GM12878 (cell line): ENCODE measurements at regions not wholly inside any gene's neighbourhood (a gene's known extent, or its start where the extent isn't known, plus 50 kb on each side); places are given as distances from the start of the nearest gene placed in this dataset.

Source experiments
- ATAC-seq: fragments of 200-7000 bp; cut with Tn5 transposase; 3 replicates; pipeline ENCODE4 v1.9.1; 2020; ENCODE audit warnings: mild to moderate bottlenecking, moderate library complexity
- BruUV-seq: library from RNA; stranded (reverse); fragments of 400-500 nt; replicated peaks from 2 replicates; lab custom pipeline; 2021; lab: Mats Ljungman, UMichigan
- CTCF ChIA-PET: fragments of 300-600 bp; sonication (Branson Sonifier 250); formaldehyde crosslinking; extraction: SDS; loops from one replicate; lab custom pipeline; 2021; ENCODE audit warnings: inconsistent platforms; lab: Yijun Ruan, JAX
- POLR2A ChIA-PET: fragments of 350-600 bp; formaldehyde crosslinking; extraction: SDS; loops from one replicate; lab custom pipeline; 2021; ENCODE audit warnings: inconsistent platforms; lab: Charles Lee
- RAD21 ChIA-PET: fragments of 300-600 bp; sonication (Branson Sonifier 250); formaldehyde crosslinking; loops from one replicate; lab custom pipeline; 2023; ENCODE audit warnings: antibody characterized with exemption; ENCODE audit not compliant: unreplicated experiment; lab: Charles Lee
- SMC1A ChIA-PET: fragments of 300-600 bp; sonication (Branson Sonifier 250); formaldehyde crosslinking; loops from one replicate; lab custom pipeline; 2023; ENCODE audit not compliant: unreplicated experiment, uncharacterized antibody; lab: Charles Lee
- DNase-seq: peaks from one replicate; pipeline ENCODE4 v3.0.0-alpha.2; 2011; ENCODE audit warnings: low read depth, low spot score
- FAIRE-seq: peaks from 3 replicates; lab custom pipeline; 2011; peaks lifted over from hg19 to GRCh38; lab: Jason Lieb, UNC
- H2AFZ ChIP-seq: 2 replicates; pipeline ENCODE4 v1.6.0; 2011; ENCODE audit warnings: low read depth, low read length, control low read depth; ENCODE audit not compliant: control insufficient read depth
- H3K27ac ChIP-seq: 2 replicates; pipeline ENCODE4 v1.5.1; 2011; ENCODE audit warnings: control low read depth; ENCODE audit not compliant: control insufficient read depth, insufficient read depth
- H3K27me3 ChIP-seq, 2 experiments: replicated peaks in 1 of 2; 2 replicates each; pipeline versions ENCODE4 v1.6.0 to v1.6.1; 2011; ENCODE audit warnings: low read length in 1 of 2; ENCODE audit not compliant: control insufficient read depth in 2 of 2, insufficient read depth in 2 of 2
- H3K36me3 ChIP-seq, 2 experiments: 2 replicates each; pipeline ENCODE4 v1.5.1; 2011; ENCODE audit warnings: low read length in 1 of 2; ENCODE audit not compliant: control insufficient read depth in 2 of 2, insufficient read depth in 2 of 2
- H3K4me1 ChIP-seq: 2 replicates; pipeline ENCODE4 v1.6.1; 2011; ENCODE audit warnings: mild to moderate bottlenecking, low read length, moderate library complexity, mixed read lengths; ENCODE audit not compliant: control insufficient read depth, insufficient read depth
- H3K4me2 ChIP-seq: 2 replicates; pipeline ENCODE4 v1.6.0; 2011; ENCODE audit warnings: control low read depth; ENCODE audit not compliant: control insufficient read depth, insufficient read depth
- H3K4me3 ChIP-seq: fragments of 200-600 bp; sonication (generic); 2 replicates; pipeline ENCODE4 v1.5.1; 2016
- H3K79me2 ChIP-seq: 2 replicates; pipeline ENCODE4 v1.6.0; 2011; ENCODE audit warnings: low read length; ENCODE audit not compliant: control insufficient read depth, insufficient read depth
- H3K9ac ChIP-seq: 2 replicates; pipeline ENCODE4 v1.8.0; 2011; ENCODE audit warnings: low read length, control low read depth, mixed read lengths; ENCODE audit not compliant: control insufficient read depth, insufficient read depth
- H3K9me3 ChIP-seq: replicated peaks from 3 replicates; pipeline ENCODE4 v1.5.1; 2011; ENCODE audit warnings: mild to moderate bottlenecking, low read length; ENCODE audit not compliant: control insufficient read depth, insufficient read depth
- H4K20me1 ChIP-seq: 2 replicates; pipeline ENCODE4 v1.6.0; 2011; ENCODE audit not compliant: control insufficient read depth, insufficient read depth
- ATF7 ChIP-seq: fragments of 450-650 bp; IDR thresholded peaks from 2 replicates; pipeline ENCODE4 v1.6.1; 2016; ENCODE audit warnings: low read depth, mild to moderate bottlenecking
- BCL11A ChIP-seq: IDR thresholded peaks from 2 replicates; pipeline ENCODE4 v1.6.1; 2011; ENCODE audit warnings: low read depth, low read length
- CHD2 ChIP-seq: IDR thresholded peaks from 2 replicates; pipeline ENCODE4 v1.6.1; 2011; ENCODE audit warnings: low read depth, low read length, improper control_type of control experiment, borderline replicate concordance
- CREB1 ChIP-seq: IDR thresholded peaks from 2 replicates; pipeline ENCODE4 v1.6.1; 2012; ENCODE audit warnings: low read depth, mild to moderate bottlenecking, inconsistent platforms
- EGR1 ChIP-seq, 2 experiments: IDR thresholded peaks; 1 replicate in 1 of 2; 2 replicates in 1 of 2; pipeline ENCODE4 v1.6.1; 2011 to 2012; ENCODE audit warnings: low read depth in 2 of 2, low read length in 2 of 2, borderline replicate concordance in 1 of 2, mild to moderate bottlenecking in 1 of 2, moderate library complexity in 1 of 2
- EP300 ChIP-seq, 2 experiments: fragments of 150-350 bp in 1 of 2; IDR thresholded peaks; 2 replicates each; pipeline ENCODE4 v1.6.1; 2011 to 2012; ENCODE audit warnings: low read depth in 2 of 2, low read length in 2 of 2, borderline replicate concordance in 1 of 2, improper control_type of control experiment in 1 of 2, inconsistent platforms in 1 of 2; ENCODE audit not compliant: control insufficient read depth in 1 of 2
- HDAC6 ChIP-seq: fragments of 200-600 bp; sonication (generic); IDR thresholded peaks from one replicate; pipeline ENCODE4 v1.8.0; 2017; ENCODE audit warnings: antibody characterized with exemption; ENCODE audit not compliant: unreplicated experiment
- MEF2B ChIP-seq: fragments of 450-650 bp; IDR thresholded peaks from 2 replicates; pipeline ENCODE4 v1.6.1; 2018; ENCODE audit warnings: mild to moderate bottlenecking, moderate library complexity; ENCODE audit not compliant: partially characterized antibody, poor library complexity, severe bottlenecking
- NR2C2 ChIP-seq: IDR thresholded peaks from 2 replicates; pipeline ENCODE4 v1.6.1; 2011; ENCODE audit warnings: borderline replicate concordance, low read depth; ENCODE audit not compliant: control insufficient read depth, insufficient read length
- RELB ChIP-seq: fragments of 450-650 bp; IDR thresholded peaks from 2 replicates; pipeline ENCODE4 v1.6.1; 2017; ENCODE audit warnings: low read depth, mild to moderate bottlenecking, moderate library complexity
- SIN3A ChIP-seq: IDR thresholded peaks from 2 replicates; pipeline ENCODE4 v1.6.1; 2012; ENCODE audit warnings: low read depth, low read length, improper control_type of control experiment
- USF1 ChIP-seq: IDR thresholded peaks from 2 replicates; pipeline ENCODE4 v1.6.1; 2011; ENCODE audit warnings: borderline replicate concordance, low read depth, mild to moderate bottlenecking, moderate library complexity, mixed read lengths, low read length; ENCODE audit not compliant: insufficient read depth; ENCODE audit errors: extremely low read length
- WRNIP1 ChIP-seq: IDR thresholded peaks from 2 replicates; pipeline ENCODE4 v1.6.1; 2011; ENCODE audit warnings: low read depth, low read length, improper control_type of control experiment, borderline replicate concordance
- ZNF622 ChIP-seq: fragments of 450-650 bp; IDR thresholded peaks from 2 replicates; pipeline ENCODE4 v1.6.1; 2017; ENCODE audit warnings: mild to moderate bottlenecking, inconsistent platforms
- WGBS: methylation state at CpG from one replicate; pipeline ENCODE4 v1.1.6; 2016; ENCODE audit warnings: low lambda C conversion rate; ENCODE audit not compliant: insufficient replicate concordance, insufficient coverage; ENCODE audit errors: missing lambda C conversion rate; 5-methylcytosine and 5-hydroxymethylcytosine counted together
- in situ Hi-C: fragments of 300-500 bp; cut with MboI; formaldehyde crosslinking; loops from 9 replicates; pipeline ENCODE4 v1.14.3; 2018; ENCODE audit warnings: mixed read lengths
- intact Hi-C: fragments of 100-400 bp; cut with micrococcal nuclease; formaldehyde crosslinking; loops from one replicate; pipeline ENCODE4 v1.14.2; 2022; ENCODE audit not compliant: unreplicated experiment
- TF ChIP-seq, protein P1 (sequence below), 3 experiments: IDR thresholded peaks in 2 of 3; conservative IDR thresholded peaks in 1 of 3; 2 replicates each; pipeline ENCODE4 v1.5.1; 2011; ENCODE audit warnings: low read depth in 3 of 3, low read length in 3 of 3, mild to moderate bottlenecking in 3 of 3, control low read depth in 2 of 3, moderate library complexity in 2 of 3, inconsistent platforms in 1 of 3, mixed read lengths in 1 of 3; ENCODE audit not compliant: control insufficient read depth in 2 of 3, insufficient read depth in 1 of 3; ENCODE audit errors: extremely low read depth in 1 of 3
- TF ChIP-seq, protein P2 (sequence below): fragments of 450-650 bp; IDR thresholded peaks from 2 replicates; pipeline ENCODE4 v1.6.1; 2016; ENCODE audit warnings: mild to moderate bottlenecking

DNA sequence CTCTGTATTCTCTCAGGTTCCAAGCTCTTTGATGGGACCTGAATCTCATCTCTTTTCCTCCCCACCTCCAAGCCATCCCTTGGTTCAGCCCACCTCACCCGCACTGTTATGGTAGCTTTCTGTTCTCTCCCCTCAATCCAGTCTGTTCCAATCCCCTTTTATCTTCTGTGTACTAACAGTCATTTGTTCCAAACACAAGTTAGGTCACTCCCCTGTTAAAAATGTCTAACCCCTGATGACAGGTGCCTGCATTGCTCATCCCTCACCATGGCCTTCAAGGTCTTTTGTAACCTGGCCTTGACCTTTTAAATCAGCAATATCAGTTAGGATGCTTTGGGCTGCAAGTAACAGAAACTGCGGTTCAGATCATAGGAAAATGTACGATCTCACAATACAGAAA lies 74.8 kb downstream of the CYP26A1 start:
- Histone ChIP-seq H3K4me1 (no peaks in the 10 kb centered on the region), H3K9me3 (no peaks in the 10 kb centered on the region; the same call in 2 of the 3 replicates), H3K9ac (no peak overlapping the region), H4K20me1 (no peaks in the 10 kb centered on the region), H3K27ac (no peak overlapping the region), H3K36me3 (no peaks in the 10 kb centered on the region), H2AFZ (no peak overlapping the region), H3K4me2 (no peak overlapping the region), H3K4me3 (no peak overlapping the region), H3K79me2 (no peaks in the 10 kb centered on the region), H3K27me3 (no peaks in the 10 kb centered on the region)
- in situ Hi-C loops: no loop called here
- ChIA-PET SMC1A (no interaction called here), POLR2A (no interaction called here), RAD21 (no interaction called here), CTCF (no interaction called here)
- intact Hi-C loops: no loop called here
- no TSS peak for BruUV-seq
- WGBS: 26% methylated on average over 3 of the region's 3 CpGs
- FAIRE-seq: no peak
- DNase-seq: no peak
- ATAC-seq: no peak
- no peak for TF ChIP-seq CREB1
- no peak for TF ChIP-seq USF1
- TF ChIP-seq, protein P1, sequence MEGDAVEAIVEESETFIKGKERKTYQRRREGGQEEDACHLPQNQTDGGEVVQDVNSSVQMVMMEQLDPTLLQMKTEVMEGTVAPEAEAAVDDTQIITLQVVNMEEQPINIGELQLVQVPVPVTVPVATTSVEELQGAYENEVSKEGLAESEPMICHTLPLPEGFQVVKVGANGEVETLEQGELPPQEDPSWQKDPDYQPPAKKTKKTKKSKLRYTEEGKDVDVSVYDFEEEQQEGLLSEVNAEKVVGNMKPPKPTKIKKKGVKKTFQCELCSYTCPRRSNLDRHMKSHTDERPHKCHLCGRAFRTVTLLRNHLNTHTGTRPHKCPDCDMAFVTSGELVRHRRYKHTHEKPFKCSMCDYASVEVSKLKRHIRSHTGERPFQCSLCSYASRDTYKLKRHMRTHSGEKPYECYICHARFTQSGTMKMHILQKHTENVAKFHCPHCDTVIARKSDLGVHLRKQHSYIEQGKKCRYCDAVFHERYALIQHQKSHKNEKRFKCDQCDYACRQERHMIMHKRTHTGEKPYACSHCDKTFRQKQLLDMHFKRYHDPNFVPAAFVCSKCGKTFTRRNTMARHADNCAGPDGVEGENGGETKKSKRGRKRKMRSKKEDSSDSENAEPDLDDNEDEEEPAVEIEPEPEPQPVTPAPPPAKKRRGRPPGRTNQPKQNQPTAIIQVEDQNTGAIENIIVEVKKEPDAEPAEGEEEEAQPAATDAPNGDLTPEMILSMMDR (IDR thresholded peaks at IDR 0.05 in 2 of 3, conservative IDR thresholded peaks at IDR 0.05 in 1 of 3; ENCODE audit: control insufficient read depth in 2 of 3, extremely low read depth in 1 of 3, insufficient read depth in 1 of 3, low read depth in 3 of 3, low read length in 3 of 3): no peak
- TF ChIP-seq EGR1 (IDR thresholded peaks at IDR 0.05; ENCODE audit: borderline replicate concordance in 1 of 2, low read depth in 2 of 2, low read length in 2 of 2): no peak
- TF ChIP-seq ZNF622: no peak
- no peak for TF ChIP-seq CHD2
- TF ChIP-seq SIN3A: no peak
- TF ChIP-seq HDAC6: no peak
- TF ChIP-seq, protein P2, sequence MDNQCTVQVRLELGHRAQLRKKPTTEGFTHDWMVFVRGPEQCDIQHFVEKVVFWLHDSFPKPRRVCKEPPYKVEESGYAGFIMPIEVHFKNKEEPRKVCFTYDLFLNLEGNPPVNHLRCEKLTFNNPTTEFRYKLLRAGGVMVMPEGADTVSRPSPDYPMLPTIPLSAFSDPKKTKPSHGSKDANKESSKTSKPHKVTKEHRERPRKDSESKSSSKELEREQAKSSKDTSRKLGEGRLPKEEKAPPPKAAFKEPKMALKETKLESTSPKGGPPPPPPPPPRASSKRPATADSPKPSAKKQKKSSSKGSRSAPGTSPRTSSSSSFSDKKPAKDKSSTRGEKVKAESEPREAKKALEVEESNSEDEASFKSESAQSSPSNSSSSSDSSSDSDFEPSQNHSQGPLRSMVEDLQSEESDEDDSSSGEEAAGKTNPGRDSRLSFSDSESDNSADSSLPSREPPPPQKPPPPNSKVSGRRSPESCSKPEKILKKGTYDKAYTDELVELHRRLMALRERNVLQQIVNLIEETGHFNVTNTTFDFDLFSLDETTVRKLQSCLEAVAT: no peak
- TF ChIP-seq NR2C2: no peak
- no peak for TF ChIP-seq MEF2B
- TF ChIP-seq EP300 (IDR thresholded peaks at IDR 0.05; ENCODE audit: borderline replicate concordance in 1 of 2, control insufficient read depth in 1 of 2, low read depth in 2 of 2, low read length in 2 of 2): no peak
- no peak for TF ChIP-seq BCL11A
- no peak for TF ChIP-seq WRNIP1
- no peak for TF ChIP-seq RELB
- no peak for TF ChIP-seq ATF7
